HG02981 (cell line): ENCODE measurements at regions not wholly inside any gene's neighbourhood (a gene's known extent, or its start where the extent isn't known, plus 50 kb on each side); places are given as distances from the start of the nearest gene placed in this dataset.

Experiments used
- ATAC-seq: cut with Tn5 transposase; IDR thresholded peaks from one replicate; pipeline ENCODE4 v1.9.1; 2021; ENCODE audit warnings: mild to moderate bottlenecking, moderate library complexity; ENCODE audit not compliant: unreplicated experiment

GRCh38 chr11:81472646-81473045, 1261.0 kb downstream of the FAM181B start:
- ATAC-seq = no peak

- ATAC-seq = no peak
Observed at GRCh38 chr11:81470446-81470845, 1263.2 kb downstream of the FAM181B start.

GRCh38 chr11:81459766-81460306, 1273.8 kb downstream of the FAM181B start:
- ATAC-seq = no peak

GRCh38 chr11:81449588-81450156, 1284.0 kb downstream of the FAM181B start:
- ATAC-seq = no peak

GRCh38 chr11:81444297-81444696, 1289.4 kb downstream of the FAM181B start:
- ATAC-seq = no peak

- no peak for ATAC-seq
Observed at GRCh38 chr11:81432333-81432732, 1301.3 kb downstream of the FAM181B start.

- ATAC-seq = no peak
Observed at GRCh38 chr11:81424822-81425221, 1308.8 kb downstream of the FAM181B start.

- no peak for ATAC-seq
Observed at GRCh38 chr11:81422402-81422801, 1311.3 kb downstream of the FAM181B start.

GRCh38 chr11:81421251-81421860, 1312.3 kb downstream of the FAM181B start:
- ATAC-seq = no peak

- ATAC-seq = no peak
Observed at GRCh38 chr11:81420668-81421250, 1312.9 kb downstream of the FAM181B start.

- ATAC-seq = no peak
Observed at GRCh38 chr11:81397316-81397715, 1336.3 kb downstream of the FAM181B start.

- ATAC-seq = no peak
Observed at GRCh38 chr11:81394311-81394710, 1339.4 kb downstream of the FAM181B start.

GRCh38 chr11:81388326-81388725, 1345.3 kb downstream of the FAM181B start:
- ATAC-seq = no peak

GRCh38 chr11:81380395-81380794, 1353.3 kb downstream of the FAM181B start:
- ATAC-seq = no peak

GRCh38 chr11:81377418-81377817, 1356.2 kb downstream of the FAM181B start:
- ATAC-seq = no peak

GRCh38 chr11:81373986-81374385, 1359.7 kb downstream of the FAM181B start:
- ATAC-seq = no peak

GRCh38 chr11:81368192-81368591, 1365.5 kb downstream of the FAM181B start:
- ATAC-seq = no peak

- no peak for ATAC-seq
Observed at GRCh38 chr11:81365496-81365895, 1368.2 kb downstream of the FAM181B start.

- no peak for ATAC-seq
Observed at GRCh38 chr11:81359476-81359875, 1374.2 kb downstream of the FAM181B start.

GRCh38 chr11:81345609-81346008, 1388.1 kb downstream of the FAM181B start:
- no peak for ATAC-seq

GRCh38 chr11:81342966-81343365, 1390.7 kb downstream of the FAM181B start:
- ATAC-seq = no peak

GRCh38 chr11:81340225-81340624, 1393.4 kb downstream of the FAM181B start:
- ATAC-seq = no peak
